OCI-M1 (cell line): ENCODE measurements at regions not wholly inside any gene's neighbourhood (a gene's known extent, or its start where the extent isn't known, plus 50 kb on each side); places are given as distances from the start of the nearest gene placed in this dataset.

Source experiments
- DNase-seq: peaks from one replicate; lab custom pipeline; 2025; lab: John Stamatoyannopoulos, UW

GRCh38 chr1:81484284-81484683, 316.4 kb upstream of the ADGRL2 start:
- no peak for DNase-seq

GRCh38 chr1:81478219-81478618, 322.5 kb upstream of the ADGRL2 start:
- no peak for DNase-seq

DNA sequence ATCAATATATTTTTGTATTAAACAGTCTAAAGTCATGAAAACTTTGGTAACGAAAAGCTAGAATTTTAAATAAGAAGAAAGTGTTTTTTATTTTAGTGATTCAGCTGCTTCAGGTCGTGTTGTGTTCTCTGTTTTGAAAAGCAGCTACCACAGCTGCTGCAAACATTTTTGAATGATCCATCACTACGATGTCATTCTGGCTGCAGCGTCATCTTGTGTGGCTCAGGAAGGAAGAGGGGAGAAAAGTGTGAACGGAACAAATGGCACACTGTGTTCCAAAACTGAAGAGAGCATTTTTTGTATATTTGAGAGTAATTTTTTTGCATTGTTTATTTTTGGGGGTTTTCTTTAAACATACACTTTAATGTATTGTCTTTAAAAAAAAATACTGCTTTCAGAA, 323.0 kb upstream of the ADGRL2 start:
- no peak for DNase-seq

DNA sequence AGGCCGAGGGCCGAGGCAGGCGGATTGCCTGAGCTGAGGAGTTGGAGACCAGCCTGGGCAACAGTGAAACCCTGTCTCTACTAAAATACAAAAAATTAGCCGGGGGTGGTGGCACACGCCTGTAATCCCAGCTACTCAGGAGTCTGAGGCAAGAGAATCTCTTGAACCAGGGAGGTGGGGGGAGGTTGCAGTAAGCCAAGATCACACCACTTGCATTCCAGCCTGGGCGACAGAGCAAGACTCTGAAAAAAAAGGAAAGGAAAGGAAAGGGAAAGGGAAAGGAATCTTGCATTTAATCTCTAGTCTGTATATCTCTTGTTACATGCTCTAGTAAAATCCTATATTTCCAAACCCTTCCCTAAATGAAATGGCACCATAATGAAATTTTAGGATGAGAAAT, 328.3 kb upstream of the ADGRL2 start:
- DNase-seq: no peak

GRCh38 chr1:81471255-81471654, 329.5 kb upstream of the ADGRL2 start:
- DNase-seq: no peak

DNA sequence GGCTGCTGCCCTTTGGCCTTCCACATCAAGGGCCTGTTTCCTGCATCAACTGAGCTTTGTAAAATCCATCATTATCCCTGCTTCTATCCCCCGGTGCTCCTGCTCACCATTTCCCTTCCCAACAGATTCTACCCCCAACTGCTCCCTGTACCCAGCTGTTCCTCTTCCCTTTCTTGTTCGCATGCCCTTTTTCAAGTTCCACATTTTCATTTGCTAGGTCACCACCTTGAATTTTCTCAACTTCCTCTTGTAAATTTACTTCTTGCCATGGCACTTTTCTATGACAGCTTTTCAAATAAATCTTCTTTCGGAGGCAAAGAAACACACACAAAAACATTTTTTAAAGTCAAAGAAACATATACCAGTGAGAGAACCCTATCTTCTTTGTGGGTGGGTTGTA, 330.5 kb upstream of the ADGRL2 start:
- DNase-seq: no peak

- no peak for DNase-seq
These were observed 333.4 kb upstream of the ADGRL2 start for GRCh38 chr1:81467383-81467782.

DNA sequence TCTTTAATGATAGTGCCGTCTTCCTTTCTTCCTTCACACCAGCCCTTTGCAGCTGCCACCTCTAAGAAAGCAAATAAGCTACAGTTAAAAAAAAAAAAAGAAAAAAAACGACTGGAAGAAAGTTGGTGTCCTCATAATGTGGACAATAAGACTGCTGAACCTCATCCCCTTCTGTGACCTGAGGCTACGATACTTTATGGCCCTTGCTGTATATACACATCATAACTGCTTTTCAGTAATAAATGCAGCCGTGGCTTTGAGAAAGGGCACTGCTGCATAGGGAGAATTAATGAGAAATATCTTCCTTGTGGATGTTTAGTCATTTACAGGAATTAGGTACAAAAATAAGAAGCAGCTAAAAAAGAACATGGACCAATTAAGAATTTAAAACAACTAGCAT, 333.8 kb upstream of the ADGRL2 start:
- DNase-seq: no peak

DNA sequence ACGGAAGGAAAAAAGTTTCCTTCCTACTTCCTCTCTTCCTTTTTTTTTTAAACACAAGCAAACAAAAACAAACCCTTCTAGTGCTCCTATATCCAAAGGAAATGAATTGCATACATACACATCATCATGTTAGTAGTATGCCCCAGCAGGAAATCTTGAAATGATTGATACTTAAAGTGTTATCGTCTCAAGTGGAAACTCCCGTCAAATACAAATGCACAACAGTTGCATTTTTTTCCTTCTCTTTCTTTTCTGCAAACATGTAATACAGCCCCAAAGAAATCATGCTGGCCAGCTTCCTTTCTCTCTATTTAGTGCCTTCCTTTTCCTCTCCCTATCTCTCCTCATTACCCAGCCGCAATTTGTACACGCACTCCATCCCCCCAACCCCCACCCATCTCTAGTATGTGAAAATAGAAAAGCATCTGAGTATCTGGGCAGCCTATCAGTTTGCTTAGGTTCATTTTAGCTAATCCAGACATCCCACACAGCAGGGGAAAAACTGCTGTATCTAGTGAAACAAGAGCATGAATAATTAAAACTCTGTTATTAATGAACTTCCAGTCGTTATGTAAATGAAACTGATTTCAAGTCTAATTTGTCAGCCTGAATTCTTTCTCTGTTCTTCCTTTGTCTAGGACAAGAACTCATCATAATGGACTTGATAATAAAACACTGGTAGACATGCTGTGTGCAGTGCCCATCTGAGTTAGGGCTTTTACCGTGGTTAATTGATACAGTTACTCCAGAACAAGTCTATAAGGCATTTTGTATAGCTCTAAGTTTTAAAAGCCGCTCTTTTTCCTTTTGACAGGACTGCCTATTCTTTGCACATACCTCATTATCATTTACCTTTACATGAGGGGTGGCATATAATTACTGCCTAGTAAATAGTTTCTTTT, 336.5 kb upstream of the ADGRL2 start:
- DNase-seq: no peak

GRCh38 chr1:81459043-81459442, 341.7 kb upstream of the ADGRL2 start:
- DNase-seq: no peak

GRCh38 chr1:81458186-81458585, 342.5 kb upstream of the ADGRL2 start:
- no peak for DNase-seq

- no peak for DNase-seq
These were observed 345.3 kb upstream of the ADGRL2 start for GRCh38 chr1:81455481-81455880.

- DNase-seq: no peak
These were observed 346.8 kb upstream of the ADGRL2 start for GRCh38 chr1:81453971-81454370.

- no peak for DNase-seq
These were observed 347.4 kb upstream of the ADGRL2 start for GRCh38 chr1:81453367-81453703.

DNA sequence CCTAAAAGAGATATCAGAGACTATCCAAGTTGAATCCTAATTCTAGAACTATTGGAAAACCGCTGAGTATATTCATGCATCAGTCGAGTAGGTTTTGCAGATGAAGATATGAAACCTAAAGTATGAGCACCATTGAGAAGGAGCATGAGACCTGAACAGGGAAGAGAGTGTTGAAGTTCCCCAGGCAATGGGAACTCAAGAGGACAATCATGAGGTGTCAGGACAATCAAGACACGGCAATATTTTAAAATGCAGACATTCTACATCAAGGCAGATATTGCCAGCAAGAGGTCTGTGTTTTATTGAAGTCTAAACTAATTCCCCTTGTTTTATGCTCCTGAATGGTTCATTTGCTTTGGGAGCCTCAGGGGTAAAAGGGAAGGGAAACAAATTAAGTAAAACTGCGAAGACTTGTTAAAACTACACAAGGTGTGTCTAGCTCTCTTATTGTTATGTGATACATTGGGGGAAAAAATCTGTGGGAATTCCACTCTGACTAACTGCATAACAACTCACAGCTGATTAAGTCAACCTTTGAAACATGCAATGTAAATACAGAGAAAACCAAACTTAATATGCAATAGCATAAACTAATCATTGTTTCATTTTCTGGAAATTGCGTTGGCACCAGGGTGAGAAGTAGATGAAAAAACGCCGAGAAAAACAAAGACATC, 347.9 kb upstream of the ADGRL2 start:
- DNase-seq: no peak

DNA sequence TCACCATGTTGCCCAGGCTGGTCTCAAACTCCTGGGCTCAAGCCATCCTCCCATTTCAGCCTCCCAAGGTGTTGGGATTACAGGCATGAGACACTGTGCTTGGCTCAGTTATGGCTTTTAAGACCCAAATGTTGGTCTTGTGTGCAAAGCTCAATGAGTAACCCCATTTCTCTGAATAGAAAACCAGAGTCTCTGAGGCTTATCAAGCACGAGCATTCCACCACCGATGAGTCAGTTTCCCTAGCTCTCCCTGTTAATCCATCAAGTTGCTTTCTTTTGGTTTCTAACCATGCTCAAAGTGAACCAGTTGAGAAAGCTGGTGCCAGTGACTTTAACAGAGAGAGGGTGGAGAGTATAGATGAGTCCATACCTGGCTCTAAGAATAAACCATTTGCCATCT, 350.9 kb upstream of the ADGRL2 start:
- DNase-seq: no peak

DNA sequence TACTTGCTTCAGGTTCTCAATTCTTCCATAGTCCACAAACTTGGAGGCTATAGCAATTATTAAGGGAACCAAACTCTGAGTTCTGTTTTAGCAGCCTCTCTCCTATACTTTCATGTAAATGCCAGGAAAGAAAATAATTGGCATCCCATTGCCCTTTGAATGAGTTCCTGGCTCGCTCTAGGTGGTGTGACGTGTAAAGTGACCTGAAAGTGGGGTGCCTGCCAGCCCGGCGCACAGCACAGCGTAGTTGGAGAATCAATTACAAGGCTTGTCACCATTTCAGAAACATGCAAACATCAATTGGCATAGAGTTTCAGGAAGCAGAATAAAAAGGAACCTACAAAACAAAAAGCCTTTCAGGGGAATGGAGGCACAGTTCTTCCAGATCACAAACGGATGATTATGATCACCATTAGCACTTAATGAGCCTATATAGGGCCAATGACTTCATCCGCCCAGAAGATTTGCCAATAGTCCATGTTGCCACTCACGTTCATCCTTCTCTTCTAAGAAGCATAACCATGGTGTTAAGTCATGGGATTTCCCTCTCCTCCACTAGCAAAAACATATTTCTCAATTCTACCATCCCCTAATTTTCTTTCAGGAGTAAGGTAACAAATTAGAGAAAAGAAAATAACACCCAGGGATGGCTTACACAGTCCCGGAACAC, 354.6 kb upstream of the ADGRL2 start:
- no peak for DNase-seq

DNA sequence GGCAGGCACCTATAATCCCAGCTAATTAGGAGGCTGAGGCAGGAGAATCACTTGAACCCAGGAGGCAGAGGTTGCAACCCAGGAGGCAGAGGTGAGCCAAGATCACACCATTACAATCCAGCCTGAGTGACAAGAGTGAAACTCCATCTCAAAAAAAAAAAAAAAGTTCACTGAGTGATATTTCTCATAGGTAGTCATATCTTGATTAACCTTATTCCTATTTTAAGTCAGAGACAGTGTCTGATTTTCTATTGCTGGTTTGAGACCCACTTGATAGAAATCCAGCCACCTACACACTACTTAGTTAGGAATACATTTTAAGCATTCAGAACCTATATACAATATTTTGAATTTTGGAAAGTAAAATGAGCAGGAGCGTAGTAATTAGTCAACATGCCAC, 357.4 kb upstream of the ADGRL2 start:
- DNase-seq: no peak

DNA sequence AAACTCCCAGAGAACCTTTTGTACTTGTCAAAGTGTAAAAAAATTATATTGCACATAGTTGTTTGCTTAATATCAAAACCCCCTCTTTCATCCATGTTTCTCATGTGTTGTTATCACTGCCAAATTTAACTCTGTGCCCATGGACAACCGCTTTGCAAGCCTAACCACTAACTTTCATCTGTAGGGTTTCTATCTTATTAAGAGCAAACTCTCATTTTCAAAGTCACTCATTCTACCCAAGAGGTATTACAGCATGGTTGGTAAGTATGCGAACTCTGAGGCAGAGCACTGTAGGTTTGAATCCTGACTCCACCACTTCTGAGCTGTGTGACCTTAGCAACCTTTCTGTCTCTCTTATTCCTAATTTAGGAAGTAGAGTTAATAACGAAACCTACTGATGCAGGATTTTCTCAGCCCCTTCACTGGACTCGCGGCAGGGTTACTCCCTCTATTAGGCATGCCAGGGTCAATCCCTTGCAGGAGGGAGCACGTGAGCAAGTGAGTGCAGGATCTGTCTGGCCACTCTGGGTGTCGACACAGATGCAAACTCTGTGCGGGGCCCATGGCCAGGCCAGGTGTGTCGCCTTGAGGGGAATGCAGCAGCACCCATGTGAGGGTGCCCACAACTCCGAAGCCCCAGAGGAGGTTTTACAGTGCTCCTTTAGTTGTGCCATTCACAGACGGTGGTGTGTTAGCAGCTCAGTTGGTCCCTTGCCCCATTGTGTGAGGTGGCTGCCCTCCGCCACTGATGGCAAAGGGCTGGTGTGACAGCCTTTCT, 361.5 kb upstream of the ADGRL2 start:
- DNase-seq: no peak

DNA sequence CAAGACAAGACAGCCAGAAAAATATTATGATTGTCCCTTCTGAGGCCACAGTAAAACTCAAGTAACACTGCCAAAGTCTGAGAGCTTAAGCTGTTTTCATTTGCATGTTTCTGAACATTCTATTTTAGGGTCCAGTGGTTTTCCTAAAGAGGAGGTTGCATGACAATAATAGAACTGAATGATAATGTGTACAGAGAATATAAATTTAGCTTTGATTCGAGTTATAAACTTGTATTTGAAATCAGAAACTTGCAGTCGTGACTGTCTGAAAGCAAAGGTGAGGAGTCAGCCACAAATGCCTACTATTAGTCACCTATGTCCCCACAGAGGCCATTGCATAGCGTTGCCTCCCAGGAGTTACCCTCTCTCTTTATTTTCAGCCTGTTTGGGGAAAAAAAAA, 363.1 kb upstream of the ADGRL2 start:
- no peak for DNase-seq

DNA sequence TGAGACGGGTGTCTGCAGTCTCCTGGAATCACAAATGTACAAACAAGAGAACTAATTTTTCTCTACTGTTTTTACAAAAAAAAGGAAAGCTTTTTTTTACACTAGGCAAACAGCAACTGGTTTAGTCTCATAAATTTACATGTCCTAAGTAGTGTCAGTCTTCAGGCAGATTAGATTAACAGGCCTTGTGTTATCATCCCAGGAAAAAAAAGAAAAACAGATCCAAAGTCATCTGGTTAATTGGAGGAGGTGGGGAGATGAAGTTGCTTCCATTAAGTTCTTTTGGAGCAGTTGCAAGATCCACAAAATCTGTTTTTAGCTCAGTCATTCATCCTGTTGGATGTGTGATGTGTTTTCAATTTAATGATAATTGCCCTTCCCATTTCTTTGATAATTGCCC, 363.5 kb upstream of the ADGRL2 start:
- no peak for DNase-seq

GRCh38 chr1:81435175-81435574, 365.6 kb upstream of the ADGRL2 start:
- DNase-seq: no peak
